ENCODE measurements at regions not wholly inside any gene's neighbourhood (a gene's known extent, or its start where the extent isn't known, plus 50 kb on each side); places are given as distances from the start of the nearest gene placed in this dataset.

GRCh38 chr13:53201454-53202225 is 173.0 kb downstream of the OLFM4 start:
- TF ChIP-seq CTCF (conservative IDR thresholded peaks at IDR 0.05) (peak; percentile 49), ZFX (IDR thresholded peaks at IDR 0.05) (no peak)
